HFFc6 (cell line): ENCODE measurements at regions not wholly inside any gene's neighbourhood (a gene's known extent, or its start where the extent isn't known, plus 50 kb on each side); places are given as distances from the start of the nearest gene placed in this dataset.

ENCODE experiments used
- DNase-seq: peaks from one replicate; pipeline ENCODE4 v3.0.0-alpha.2; 2018
- H3K27ac Mint-ChIP-seq: 2 replicates; pipeline ENCODE4 v1.8.0; 2020; ENCODE audit warnings: mild to moderate bottlenecking, mixed read lengths
- H3K27me3 Mint-ChIP-seq: 2 replicates; pipeline ENCODE4 v1.8.0; 2021; ENCODE audit warnings: mild to moderate bottlenecking, moderate library complexity, mixed read lengths; ENCODE audit not compliant: insufficient read depth
- H3K36me3 Mint-ChIP-seq: 2 replicates; pipeline ENCODE4 v1.8.0; 2021; ENCODE audit warnings: low read depth, mixed read lengths
- H3K4me1 Mint-ChIP-seq: 2 replicates; pipeline ENCODE4 v1.8.0; 2020; ENCODE audit warnings: low read depth, mixed read lengths
- H3K4me3 Mint-ChIP-seq: 2 replicates; pipeline ENCODE4 v1.8.0; 2020; ENCODE audit warnings: mild to moderate bottlenecking, moderate library complexity, mixed read lengths
- H3K9me3 Mint-ChIP-seq: 2 replicates; pipeline ENCODE4 v1.8.0; 2020; ENCODE audit warnings: mild to moderate bottlenecking, mixed read lengths
- CTCF ChIP-seq: fragments of 200-600 bp; sonication (generic); IDR thresholded peaks from 2 replicates; pipeline ENCODE4 v1.5.0; 2021; ENCODE audit warnings: antibody characterized with exemption, mild to moderate bottlenecking

GRCh38 chr10:130968511-130968910, 343.0 kb downstream of the TCERG1L start:
- Mint-ChIP-seq H3K9me3 (peaks cover 66% of the 10 kb centered on the region), H3K27me3 (peaks cover 3% of the 10 kb centered on the region), H3K4me3 (no peak overlapping the region), H3K4me1 (no peaks in the 10 kb centered on the region), H3K36me3 (peaks cover 10% of the 10 kb centered on the region; the same call in 1 of the 2 replicates), H3K27ac (no peak overlapping the region)
- TF ChIP-seq CTCF = no peak
- no peak for DNase-seq

GRCh38 chr10:130968964-130969363, 342.6 kb downstream of the TCERG1L start:
- peaks cover 66% of the 10 kb centered on the region for H3K9me3 Mint-ChIP-seq
- no peaks in the 10 kb centered on the region for H3K4me1 Mint-ChIP-seq
- peaks cover 3% of the 10 kb centered on the region for H3K27me3 Mint-ChIP-seq
- no peak for DNase-seq
- H3K36me3 Mint-ChIP-seq = peaks cover 10% of the 10 kb centered on the region; the same call in 1 of the 2 replicates
- no peak for TF ChIP-seq CTCF
- H3K4me3 Mint-ChIP-seq = no peak overlapping the region
- no peak overlapping the region for H3K27ac Mint-ChIP-seq

GRCh38 chr10:130969700-130970099, 341.8 kb downstream of the TCERG1L start:
- peaks cover 65% of the 10 kb centered on the region for H3K9me3 Mint-ChIP-seq
- no peaks in the 10 kb centered on the region for H3K4me1 Mint-ChIP-seq
- no peak overlapping the region for H3K27ac Mint-ChIP-seq
- peaks cover 3% of the 10 kb centered on the region; the same call in 1 of the 2 replicates for H3K36me3 Mint-ChIP-seq
- TF ChIP-seq CTCF = no peak
- no peak overlapping the region for H3K4me3 Mint-ChIP-seq
- DNase-seq = no peak
- peaks cover 3% of the 10 kb centered on the region for H3K27me3 Mint-ChIP-seq

- no peaks in the 10 kb centered on the region for H3K4me1 Mint-ChIP-seq
Measured at GRCh38 chr10:130970341-130971122, 341.0 kb downstream of the TCERG1L start.

GRCh38 chr10:130971123-130971435, 340.4 kb downstream of the TCERG1L start:
- no peak for DNase-seq
- H3K36me3 Mint-ChIP-seq = 0 out of 2 replicates have a peak, but pooled peaks cover 3% of the 10 kb centered on the region
- peaks cover 63% of the 10 kb centered on the region for H3K9me3 Mint-ChIP-seq
- H3K4me1 Mint-ChIP-seq = no peaks in the 10 kb centered on the region
- H3K27me3 Mint-ChIP-seq = peaks cover 3% of the 10 kb centered on the region
- TF ChIP-seq CTCF = no peak
- H3K27ac Mint-ChIP-seq = no peak overlapping the region
- no peak overlapping the region for H3K4me3 Mint-ChIP-seq

More at GRCh38 chr10:130970341-130971122, 341.0 kb downstream of the TCERG1L start:
- DNase-seq = no peak
- Mint-ChIP-seq H3K36me3 (0 out of 2 replicates have a peak, but pooled peaks cover 3% of the 10 kb centered on the region), H3K27me3 (peaks cover 3% of the 10 kb centered on the region), H3K4me3 (no peak overlapping the region), H3K27ac (no peak overlapping the region), H3K9me3 (peaks cover 63% of the 10 kb centered on the region)
- no peak for TF ChIP-seq CTCF
